OCI-LY3 (cell line): ENCODE measurements at regions not wholly inside any gene's neighbourhood (a gene's known extent, or its start where the extent isn't known, plus 50 kb on each side); places are given as distances from the start of the nearest gene placed in this dataset.

Experiments used
- CTCF ChIP-seq: fragments of 200-600, 300-600 bp; sonication (generic); IDR thresholded peaks from 2 replicates; pipeline ENCODE4 v1.5.1; 2014; ENCODE audit warnings: antibody characterized with exemption, low read length, low read depth
- EZH2phosphoT487 ChIP-seq: fragments of 200-600 bp; shearing (Covaris generic); IDR thresholded peaks from 2 replicates; pipeline ENCODE4 v1.6.1; 2018; ENCODE audit warnings: antibody characterized with exemption, mixed run types, low read depth

GRCh38 chr5:74243634-74244033 lies 396.9 kb downstream of the ENC1 start:
- TF ChIP-seq EZH2phosphoT487: no peak
- no peak for TF ChIP-seq CTCF
